GM23338 (cell line): ENCODE measurements at regions not wholly inside any gene's neighbourhood (a gene's known extent, or its start where the extent isn't known, plus 50 kb on each side); places are given as distances from the start of the nearest gene placed in this dataset.

Experiments
- CREB1 ChIP-seq: fragments of 250-450 bp; sonication (Bioruptor Pico); IDR thresholded peaks from 2 replicates; pipeline ENCODE4 v1.5.0; 2020; ENCODE audit warnings: low read depth, mild to moderate bottlenecking, moderate library complexity
- ETS1 ChIP-seq: IDR thresholded peaks from 2 replicates; pipeline ENCODE4 v1.6.1; 2016; ENCODE audit warnings: antibody characterized with exemption
- EZH2 ChIP-seq: fragments of 200-600 bp; sonication (generic); IDR thresholded peaks from one replicate; pipeline ENCODE4 v1.8.0; 2017; ENCODE audit warnings: antibody characterized with exemption, mild to moderate bottlenecking, low read depth; ENCODE audit not compliant: unreplicated experiment
- NANOG ChIP-seq: IDR thresholded peaks from 2 replicates; pipeline ENCODE4 v1.6.1; 2016; ENCODE audit warnings: antibody characterized with exemption, borderline replicate concordance
- POLR2AphosphoS5 ChIP-seq: IDR thresholded peaks from 2 replicates; pipeline ENCODE4 v1.6.1; 2016; ENCODE audit warnings: antibody characterized with exemption, low read depth
- TF ChIP-seq, protein P1 (sequence below): IDR thresholded peaks from one replicate; pipeline ENCODE4 v1.6.1; 2018; ENCODE audit warnings: antibody characterized with exemption; ENCODE audit not compliant: unreplicated experiment
- TF ChIP-seq, protein P2 (sequence below), 2 experiments: fragments of 200-600 bp in 1 of 2; sonication (generic) in 1 of 2; conservative IDR thresholded peaks; 2 replicates each; pipeline versions ENCODE4 v1.5.1 to v1.6.1; 2016 to 2017; ENCODE audit warnings: antibody characterized with exemption in 2 of 2, low read depth in 2 of 2, mild to moderate bottlenecking in 2 of 2, moderate library complexity in 1 of 2

DNA sequence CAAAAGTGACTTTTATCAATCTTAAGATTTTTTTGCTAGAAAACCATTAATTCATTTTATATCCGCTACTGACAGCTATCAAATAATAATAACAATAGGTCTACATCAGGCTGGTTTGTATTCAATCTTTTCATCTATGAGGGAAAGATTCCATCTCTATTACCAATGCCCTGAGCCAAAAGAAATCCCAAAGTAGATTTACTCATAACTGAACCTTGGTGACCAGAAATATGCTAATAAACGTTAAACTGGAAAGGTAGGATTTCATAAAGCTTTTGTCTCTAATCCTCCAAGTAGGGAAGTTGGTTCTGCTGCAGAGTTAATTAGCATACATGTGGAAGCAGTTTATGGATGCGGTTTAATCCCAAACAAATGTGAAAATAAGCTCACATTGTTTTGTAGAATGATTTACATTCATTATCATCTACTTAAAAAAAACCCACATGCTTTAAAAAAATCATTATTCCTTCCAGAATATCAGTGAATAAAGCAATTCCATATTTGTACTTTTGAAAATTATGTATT lies 715.5 kb downstream of the CETN3 start:
- TF ChIP-seq, protein P1, sequence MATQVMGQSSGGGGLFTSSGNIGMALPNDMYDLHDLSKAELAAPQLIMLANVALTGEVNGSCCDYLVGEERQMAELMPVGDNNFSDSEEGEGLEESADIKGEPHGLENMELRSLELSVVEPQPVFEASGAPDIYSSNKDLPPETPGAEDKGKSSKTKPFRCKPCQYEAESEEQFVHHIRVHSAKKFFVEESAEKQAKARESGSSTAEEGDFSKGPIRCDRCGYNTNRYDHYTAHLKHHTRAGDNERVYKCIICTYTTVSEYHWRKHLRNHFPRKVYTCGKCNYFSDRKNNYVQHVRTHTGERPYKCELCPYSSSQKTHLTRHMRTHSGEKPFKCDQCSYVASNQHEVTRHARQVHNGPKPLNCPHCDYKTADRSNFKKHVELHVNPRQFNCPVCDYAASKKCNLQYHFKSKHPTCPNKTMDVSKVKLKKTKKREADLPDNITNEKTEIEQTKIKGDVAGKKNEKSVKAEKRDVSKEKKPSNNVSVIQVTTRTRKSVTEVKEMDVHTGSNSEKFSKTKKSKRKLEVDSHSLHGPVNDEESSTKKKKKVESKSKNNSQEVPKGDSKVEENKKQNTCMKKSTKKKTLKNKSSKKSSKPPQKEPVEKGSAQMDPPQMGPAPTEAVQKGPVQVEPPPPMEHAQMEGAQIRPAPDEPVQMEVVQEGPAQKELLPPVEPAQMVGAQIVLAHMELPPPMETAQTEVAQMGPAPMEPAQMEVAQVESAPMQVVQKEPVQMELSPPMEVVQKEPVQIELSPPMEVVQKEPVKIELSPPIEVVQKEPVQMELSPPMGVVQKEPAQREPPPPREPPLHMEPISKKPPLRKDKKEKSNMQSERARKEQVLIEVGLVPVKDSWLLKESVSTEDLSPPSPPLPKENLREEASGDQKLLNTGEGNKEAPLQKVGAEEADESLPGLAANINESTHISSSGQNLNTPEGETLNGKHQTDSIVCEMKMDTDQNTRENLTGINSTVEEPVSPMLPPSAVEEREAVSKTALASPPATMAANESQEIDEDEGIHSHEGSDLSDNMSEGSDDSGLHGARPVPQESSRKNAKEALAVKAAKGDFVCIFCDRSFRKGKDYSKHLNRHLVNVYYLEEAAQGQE = no peak
- TF ChIP-seq, protein P2, sequence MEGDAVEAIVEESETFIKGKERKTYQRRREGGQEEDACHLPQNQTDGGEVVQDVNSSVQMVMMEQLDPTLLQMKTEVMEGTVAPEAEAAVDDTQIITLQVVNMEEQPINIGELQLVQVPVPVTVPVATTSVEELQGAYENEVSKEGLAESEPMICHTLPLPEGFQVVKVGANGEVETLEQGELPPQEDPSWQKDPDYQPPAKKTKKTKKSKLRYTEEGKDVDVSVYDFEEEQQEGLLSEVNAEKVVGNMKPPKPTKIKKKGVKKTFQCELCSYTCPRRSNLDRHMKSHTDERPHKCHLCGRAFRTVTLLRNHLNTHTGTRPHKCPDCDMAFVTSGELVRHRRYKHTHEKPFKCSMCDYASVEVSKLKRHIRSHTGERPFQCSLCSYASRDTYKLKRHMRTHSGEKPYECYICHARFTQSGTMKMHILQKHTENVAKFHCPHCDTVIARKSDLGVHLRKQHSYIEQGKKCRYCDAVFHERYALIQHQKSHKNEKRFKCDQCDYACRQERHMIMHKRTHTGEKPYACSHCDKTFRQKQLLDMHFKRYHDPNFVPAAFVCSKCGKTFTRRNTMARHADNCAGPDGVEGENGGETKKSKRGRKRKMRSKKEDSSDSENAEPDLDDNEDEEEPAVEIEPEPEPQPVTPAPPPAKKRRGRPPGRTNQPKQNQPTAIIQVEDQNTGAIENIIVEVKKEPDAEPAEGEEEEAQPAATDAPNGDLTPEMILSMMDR (conservative IDR thresholded peaks at IDR 0.05; ENCODE audit: low read depth in 2 of 2) = no peak
- TF ChIP-seq ETS1 = no peak
- TF ChIP-seq CREB1 (CRISPR knock-in tag) = no peak
- TF ChIP-seq EZH2 = no peak
- no peak for TF ChIP-seq POLR2AphosphoS5
- no peak for TF ChIP-seq NANOG
